Activated naive CD4-positive, alpha-beta T cell treated with anti-CD3 and anti-CD28 coated beads, Interleukin-2, amount 50 U/mL, for 72 hours (primary cell): ENCODE measurements at regions not wholly inside any gene's neighbourhood (a gene's known extent, or its start where the extent isn't known, plus 50 kb on each side); places are given as distances from the start of the nearest gene placed in this dataset.
"Not testable (repeated sequence)": the region's sequence is repeated elsewhere in the genome, so short reads cannot be mapped to it uniquely, and the experiment has no call there.

Experiments used
- ATAC-seq, 2 donors: fragments of 150-1000 bp; cut with Tn5 transposase; 2 replicates each; pipeline ENCODE4 v1.10.0; 2021; ENCODE audit warnings: mild to moderate bottlenecking in 2 of 2, moderate library complexity in 2 of 2
- DNase-seq, 2 donors: peaks; one replicate each; pipeline ENCODE4 v3.0.0; 2021 to 2022; ENCODE audit warnings: low spot score in 2 of 2
- H3K27ac Mint-ChIP-seq, 2 donors: one replicate each; pipeline ENCODE4 v1.8.0; 2022; ENCODE audit warnings: mild to moderate bottlenecking in 2 of 2, mixed read lengths in 2 of 2
- H3K36me3 Mint-ChIP-seq, 2 donors: one replicate each; pipeline ENCODE4 v1.8.0; 2022; ENCODE audit warnings: mixed read lengths in 2 of 2
- H3K9me3 Mint-ChIP-seq, 2 donors: one replicate each; pipeline ENCODE4 v1.8.0; 2022; ENCODE audit warnings: mixed read lengths in 2 of 2

- H3K9me3 Mint-ChIP-seq: no peaks in the 10 kb centered on the region
- no peaks in the 10 kb centered on the region for H3K36me3 Mint-ChIP-seq
- DNase-seq (peak in 1 of 2 donors; percentile 60), ATAC-seq (peak; percentile 88 to 91)
- H3K27ac Mint-ChIP-seq: no peak overlapping the region
Observed at GRCh38 chr17:68759343-68760140, 158.4 kb upstream of the FAM20A start.

- ATAC-seq: no peak
Observed at GRCh38 chr17:68759002-68759342, 157.8 kb upstream of the FAM20A start.

DNA sequence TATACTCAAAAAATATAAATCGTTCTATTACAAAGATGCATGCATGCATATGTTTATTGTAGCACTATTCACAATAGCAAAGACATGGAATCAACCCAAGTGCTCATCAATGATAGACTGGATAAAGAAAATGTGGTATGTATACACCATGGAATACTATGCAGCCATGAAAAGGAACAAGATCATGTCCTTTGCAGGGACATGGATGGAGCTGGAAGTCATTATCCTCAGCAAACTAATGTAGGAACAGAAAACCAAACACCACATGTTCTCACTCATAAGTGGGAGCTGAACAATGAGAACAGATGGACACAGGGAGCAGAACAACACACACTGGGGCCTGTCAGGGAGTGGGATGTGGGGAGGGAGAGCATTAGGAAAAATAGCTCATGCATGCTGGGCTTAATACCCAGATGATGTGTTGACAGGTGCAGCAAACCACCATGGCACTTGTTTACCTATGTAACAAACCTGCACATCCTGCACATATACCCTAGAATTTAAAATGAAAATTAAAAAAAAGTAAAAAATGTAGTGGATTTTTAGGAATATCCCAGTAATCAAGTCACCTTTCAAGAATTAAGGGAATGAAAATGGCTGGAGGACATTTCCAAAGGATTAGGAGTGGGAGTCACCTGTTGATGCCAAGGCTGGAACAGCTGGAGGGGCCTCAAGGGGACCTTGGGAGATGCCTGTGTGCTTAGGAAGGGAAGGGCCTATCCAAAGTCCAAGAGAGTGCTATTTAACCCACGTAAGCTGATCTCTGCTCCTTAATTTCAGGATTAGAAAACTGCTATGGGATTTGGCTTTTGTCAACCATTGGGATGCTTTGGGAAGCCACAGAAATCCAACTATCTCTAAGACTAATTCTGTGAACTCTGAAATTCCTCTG, 156.9 kb upstream of the FAM20A start:
- H3K27ac Mint-ChIP-seq, DNase-seq, H3K36me3 Mint-ChIP-seq, H3K9me3 Mint-ChIP-seq, ATAC-seq: not testable (repeated sequence)

More at GRCh38 chr17:68759002-68759342, 157.8 kb upstream of the FAM20A start:
- no peaks in the 10 kb centered on the region for H3K36me3 Mint-ChIP-seq
- DNase-seq: no peak
- no peak overlapping the region for H3K27ac Mint-ChIP-seq
- no peaks in the 10 kb centered on the region for H3K9me3 Mint-ChIP-seq

DNA sequence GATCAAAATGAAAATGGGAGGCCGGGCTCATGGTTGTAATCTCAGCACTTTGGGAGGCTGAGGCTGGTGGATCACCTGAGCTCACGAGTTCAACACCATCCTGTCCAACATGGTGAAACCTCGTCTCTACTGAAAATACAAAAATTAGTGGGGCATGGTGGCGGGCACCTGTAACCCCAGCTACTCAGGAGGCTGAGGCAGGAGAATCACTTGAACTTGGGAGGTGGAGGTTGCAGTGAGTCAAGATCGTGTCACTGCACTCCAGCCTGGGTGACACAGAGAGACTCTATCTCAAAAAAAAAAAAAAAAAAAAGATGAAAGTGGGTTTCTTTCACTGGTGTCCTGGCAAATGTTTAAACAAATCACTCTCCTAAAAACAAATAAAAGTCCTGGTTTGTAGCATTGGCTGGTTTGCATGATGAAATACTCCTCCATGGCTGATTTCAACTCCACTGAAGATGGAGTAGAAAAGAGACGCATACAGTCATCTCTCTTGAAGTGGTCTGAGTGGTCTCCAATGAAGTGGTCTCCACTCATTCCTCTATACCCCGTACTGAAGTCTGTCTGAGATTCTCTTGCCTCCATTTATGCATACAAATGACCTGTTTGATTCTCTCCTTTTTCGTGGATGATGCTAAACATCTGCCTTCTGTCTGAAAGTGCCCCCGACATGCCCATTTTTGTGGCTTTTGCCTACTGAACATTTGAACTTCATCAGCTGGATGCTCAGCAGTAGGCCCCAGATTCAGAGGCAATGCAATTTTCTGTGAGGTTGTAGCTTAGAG, 153.0 kb upstream of the FAM20A start:
- DNase-seq (no peak), ATAC-seq (no peak)
- no peaks in the 10 kb centered on the region for H3K36me3 Mint-ChIP-seq
- no peaks in the 10 kb centered on the region for H3K9me3 Mint-ChIP-seq
- H3K27ac Mint-ChIP-seq: no peak overlapping the region

GRCh38 chr17:68750208-68750562, 149.0 kb upstream of the FAM20A start:
- H3K27ac Mint-ChIP-seq: no peak overlapping the region
- H3K9me3 Mint-ChIP-seq: peaks cover 0 to 3% of the 10 kb centered on the region in 2 donors
- no peak for DNase-seq
- no peak for ATAC-seq
- peaks cover 0 to 5% of the 10 kb centered on the region in 2 donors for H3K36me3 Mint-ChIP-seq

- Mint-ChIP-seq H3K36me3 (peaks cover 0 to 5% of the 10 kb centered on the region in 2 donors), H3K9me3 (peaks cover 0 to 3% of the 10 kb centered on the region in 2 donors), H3K27ac (no peak overlapping the region)
- ATAC-seq (no peak), DNase-seq (no peak)
Observed at GRCh38 chr17:68749349-68750207, 148.4 kb upstream of the FAM20A start.

DNA sequence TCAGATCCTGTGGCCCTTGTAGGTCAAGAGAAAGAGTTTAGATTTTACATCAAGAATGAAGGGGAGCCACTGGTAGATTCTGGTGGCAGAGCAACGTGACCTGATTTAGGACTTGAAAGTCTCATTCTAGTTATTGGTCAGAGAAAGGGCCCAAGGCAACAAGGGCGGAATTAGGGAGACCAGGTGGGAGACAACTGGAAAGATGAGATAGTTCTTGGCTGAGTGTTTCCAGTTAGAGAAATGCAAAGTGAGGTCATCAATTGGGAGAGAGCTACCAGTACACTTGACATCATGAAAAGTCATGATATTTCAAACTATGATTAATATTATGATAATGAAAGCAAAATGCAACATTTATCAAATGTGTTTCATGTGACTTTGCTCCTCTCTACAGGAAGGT, 147.2 kb upstream of the FAM20A start:
- Mint-ChIP-seq H3K36me3 (peaks cover 0 to 5% of the 10 kb centered on the region in 2 donors), H3K27ac (no peak overlapping the region), H3K9me3 (peaks cover 0 to 3% of the 10 kb centered on the region in 2 donors)
- no peak for DNase-seq
- ATAC-seq: no peak

GRCh38 chr17:68740555-68741447, 139.6 kb upstream of the FAM20A start:
- H3K9me3 Mint-ChIP-seq: peaks cover 0 to 8% of the 10 kb centered on the region in 2 donors

DNA sequence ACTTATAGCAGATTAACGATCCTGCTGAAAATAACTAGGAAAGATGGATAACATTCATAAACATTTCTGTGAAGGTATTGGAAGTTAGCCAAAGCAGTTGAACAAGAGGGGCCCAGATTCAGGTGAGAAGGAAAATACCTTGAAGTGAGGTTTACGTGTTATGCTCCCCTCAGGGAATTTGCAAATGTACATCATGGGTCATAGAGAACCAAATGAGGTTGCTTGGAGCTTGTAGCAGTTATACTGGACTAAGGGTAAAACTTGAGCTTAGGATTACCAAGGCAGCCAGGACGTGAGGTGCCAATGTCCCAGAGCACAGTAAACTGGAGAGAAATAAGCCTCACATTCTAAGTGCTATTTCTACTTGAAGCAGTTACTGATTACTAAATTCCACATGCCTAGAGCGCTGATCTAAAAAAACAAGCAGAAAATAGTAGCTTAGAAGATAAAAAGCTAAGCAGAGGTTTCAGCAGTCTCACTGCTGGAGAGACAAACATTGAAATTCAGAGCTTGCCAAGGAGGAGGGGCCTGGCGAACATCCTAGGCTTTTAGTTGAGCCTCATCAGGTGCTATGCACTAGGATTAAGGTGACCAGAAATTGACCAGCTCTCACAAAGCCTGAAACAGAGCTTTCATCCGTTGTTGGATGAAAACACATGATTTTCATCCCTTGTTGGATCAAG, 136.7 kb upstream of the FAM20A start:
- peaks cover 0 to 4% of the 10 kb centered on the region in 2 donors for H3K9me3 Mint-ChIP-seq
- H3K36me3 Mint-ChIP-seq: no peaks in the 10 kb centered on the region
- no peak for DNase-seq
- no peak overlapping the region for H3K27ac Mint-ChIP-seq
- ATAC-seq: no peak

More at GRCh38 chr17:68740555-68741447, 139.6 kb upstream of the FAM20A start:
- Mint-ChIP-seq H3K36me3 (peaks cover 0 to 5% of the 10 kb centered on the region in 2 donors), H3K27ac (no peak overlapping the region)
- DNase-seq: no peak
- ATAC-seq: no peak

GRCh38 chr17:68734931-68735330, 133.8 kb upstream of the FAM20A start:
- ATAC-seq: no peak

GRCh38 chr17:68734187-68734900, 133.2 kb upstream of the FAM20A start:
- H3K9me3 Mint-ChIP-seq: no peaks in the 10 kb centered on the region
- no peak for ATAC-seq
- DNase-seq: no peak
- no peaks in the 10 kb centered on the region for H3K36me3 Mint-ChIP-seq
- H3K27ac Mint-ChIP-seq: no peak overlapping the region

More at GRCh38 chr17:68734931-68735330, 133.8 kb upstream of the FAM20A start:
- no peaks in the 10 kb centered on the region for H3K36me3 Mint-ChIP-seq
- no peak overlapping the region for H3K27ac Mint-ChIP-seq
- DNase-seq: no peak
- H3K9me3 Mint-ChIP-seq: no peaks in the 10 kb centered on the region

DNA sequence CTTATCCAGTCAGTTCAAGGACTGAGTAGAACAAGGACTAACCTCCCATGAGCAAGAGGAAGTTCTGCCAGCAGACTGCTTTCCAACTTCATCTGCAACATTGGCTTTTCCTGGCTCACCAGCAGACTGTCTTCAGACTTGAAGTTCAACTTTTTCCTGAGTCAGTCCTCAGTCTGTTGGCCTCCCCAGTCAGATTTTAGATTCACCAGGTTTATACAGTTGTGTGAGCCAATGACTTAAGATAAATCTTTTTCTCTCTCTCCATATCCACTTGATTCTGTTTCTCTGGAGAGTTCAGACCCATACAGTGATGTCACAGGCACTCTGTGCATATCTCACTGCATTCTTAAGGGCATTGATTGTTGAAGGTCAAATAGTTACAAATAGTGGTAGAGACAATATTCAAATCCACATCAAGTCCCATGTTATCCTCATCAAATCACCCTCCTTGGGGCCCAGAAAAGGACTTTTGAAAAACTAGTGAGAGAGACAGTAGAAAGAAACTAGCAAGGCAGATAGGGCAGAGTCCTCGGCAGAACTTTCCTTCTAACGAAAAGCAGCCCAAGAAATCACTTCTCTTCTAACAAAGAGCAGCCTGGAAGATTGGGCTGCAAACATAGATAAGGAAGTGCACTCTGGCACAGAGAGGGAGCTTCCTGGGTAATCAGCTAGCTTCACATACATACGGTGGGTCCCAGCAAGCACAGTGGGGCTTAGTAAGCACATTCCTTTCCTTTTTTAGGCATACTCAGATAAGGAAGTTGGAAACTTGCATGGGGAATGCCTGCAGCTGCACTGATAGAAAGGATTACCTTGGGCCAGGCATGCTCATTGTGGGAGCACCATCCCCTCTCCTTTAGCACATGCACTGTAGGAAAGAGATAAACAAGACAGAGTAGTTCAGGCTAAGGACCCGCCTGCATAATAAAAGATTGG, 132.3 kb upstream of the FAM20A start:
- Mint-ChIP-seq H3K36me3 (no peaks in the 10 kb centered on the region), H3K27ac (no peak overlapping the region), H3K9me3 (no peaks in the 10 kb centered on the region)
- DNase-seq: no peak
- ATAC-seq: no peak

DNA sequence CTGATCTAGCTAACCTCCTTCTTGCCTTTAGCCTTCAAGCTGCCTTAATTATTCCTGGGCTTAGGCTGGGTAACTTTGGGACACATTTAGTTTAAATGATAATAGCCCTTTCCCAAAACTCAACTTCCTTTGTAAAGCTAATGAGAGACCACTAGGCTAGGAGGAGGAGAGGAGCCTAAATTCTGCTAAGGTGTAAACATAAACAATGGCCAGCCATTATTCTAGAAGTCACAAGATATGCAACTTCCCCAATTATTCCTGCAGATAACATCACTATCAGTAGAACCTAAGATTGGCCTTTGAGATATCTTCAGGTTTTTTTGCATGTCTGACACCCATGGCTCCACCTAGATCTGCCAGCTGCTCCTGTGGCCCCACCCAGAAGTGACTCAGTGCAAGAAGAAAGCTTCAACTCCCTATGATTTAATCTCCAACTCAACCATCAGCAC, 131.2 kb upstream of the FAM20A start:
- DNase-seq (no peak), ATAC-seq (no peak)
- H3K27ac Mint-ChIP-seq: no peak overlapping the region

More for the DNA sequence above, 131.2 kb upstream of the FAM20A start:
- Mint-ChIP-seq H3K36me3 (no peaks in the 10 kb centered on the region), H3K9me3 (no peaks in the 10 kb centered on the region)
